Activated B cell treated with CpG ODN at 0.5 μM for 24 hours (primary cell): ENCODE measurements at regions not wholly inside any gene's neighbourhood (a gene's known extent, or its start where the extent isn't known, plus 50 kb on each side); places are given as distances from the start of the nearest gene placed in this dataset.

Source experiments
- ATAC-seq: fragments of 200-7000 bp; cut with Tn5 transposase; one replicate; pipeline ENCODE4 v1.10.0; 2021; ENCODE audit warnings: low read depth, mild to moderate bottlenecking, moderate library complexity
- CTCF ChIA-PET: fragments of 350-600 bp; sonication (Branson Sonifier 250); formaldehyde crosslinking; loops from one replicate; lab custom pipeline; 2021; ENCODE audit warnings: antibody characterized with exemption; lab: Charles Lee
- POLR2A ChIA-PET: fragments of 350-600 bp; sonication (Branson Sonifier 250); formaldehyde crosslinking; loops from one replicate; lab custom pipeline; 2021; ENCODE audit warnings: antibody characterized with exemption; lab: Charles Lee
- DNase-seq: peaks from one replicate; pipeline ENCODE4 v3.0.0; 2022
- H3K27ac Mint-ChIP-seq: one replicate; pipeline ENCODE4 v1.8.0; 2020; ENCODE audit warnings: mixed read lengths
- H3K27me3 Mint-ChIP-seq: one replicate; pipeline ENCODE4 v1.8.0; 2021; ENCODE audit warnings: mixed read lengths
- H3K36me3 Mint-ChIP-seq: one replicate; pipeline ENCODE4 v1.8.0; 2021; ENCODE audit warnings: low read depth, mixed read lengths
- H3K4me1 Mint-ChIP-seq: one replicate; pipeline ENCODE4 v1.8.0; 2021; ENCODE audit warnings: mixed read lengths
- H3K4me3 Mint-ChIP-seq: one replicate; pipeline ENCODE4 v1.8.0; 2020; ENCODE audit warnings: mild to moderate bottlenecking, mixed read lengths
- H3K9me3 Mint-ChIP-seq: one replicate; pipeline ENCODE4 v1.8.0; 2020; ENCODE audit warnings: mixed read lengths
- intact Hi-C: fragments of 100-400 bp; cut with micrococcal nuclease; formaldehyde crosslinking; loops from one replicate; pipeline ENCODE4 v1.15.1; 2024
- TF ChIP-seq, protein P1 (sequence below): fragments of 200-600 bp; IDR thresholded peaks from one replicate; pipeline ENCODE4 v1.8.0; 2022; ENCODE audit warnings: antibody characterized with exemption, mild to moderate bottlenecking

DNA sequence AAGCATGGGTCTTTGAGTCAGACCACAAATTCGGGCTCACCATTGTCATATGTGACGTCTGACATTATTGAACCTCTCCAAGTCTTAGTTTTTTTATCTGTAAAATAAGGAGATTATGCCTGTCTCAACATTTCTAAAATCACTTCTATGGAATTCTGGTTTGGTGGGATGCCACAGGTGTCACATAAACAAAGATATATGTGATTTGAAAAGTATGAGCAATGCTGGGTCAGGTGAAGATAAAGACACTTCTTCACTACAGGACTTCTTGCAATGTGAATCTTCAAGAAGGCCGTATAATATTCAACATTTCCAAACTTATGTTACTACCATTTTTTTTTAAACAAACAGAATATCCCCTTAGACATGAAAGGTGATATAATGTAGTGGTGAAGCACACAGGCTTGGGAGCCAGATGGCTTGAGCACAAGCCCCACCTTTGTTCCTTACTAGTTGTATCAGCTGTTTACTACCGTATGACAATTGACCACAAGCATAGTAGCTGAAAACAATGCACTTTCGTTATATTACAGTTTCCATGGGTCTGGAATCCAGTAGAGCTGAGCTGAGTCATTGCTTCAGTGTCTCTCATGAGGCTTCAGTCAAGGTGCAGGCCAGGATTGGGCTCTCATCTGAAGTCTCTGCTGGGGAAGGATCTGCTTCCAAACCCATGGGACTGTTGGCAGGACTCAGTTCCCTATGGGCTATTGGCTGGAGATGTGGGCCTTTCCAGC is 87.7 kb downstream of the UTP18 start:
- Mint-ChIP-seq H3K27ac (no peak overlapping the region), H3K9me3 (no peaks in the 10 kb centered on the region), H3K4me1 (no peaks in the 10 kb centered on the region), H3K27me3 (peaks cover 17% of the 10 kb centered on the region), H3K36me3 (no peaks in the 10 kb centered on the region), H3K4me3 (no peak overlapping the region)
- ATAC-seq: no peak
- TF ChIP-seq, protein P1, sequence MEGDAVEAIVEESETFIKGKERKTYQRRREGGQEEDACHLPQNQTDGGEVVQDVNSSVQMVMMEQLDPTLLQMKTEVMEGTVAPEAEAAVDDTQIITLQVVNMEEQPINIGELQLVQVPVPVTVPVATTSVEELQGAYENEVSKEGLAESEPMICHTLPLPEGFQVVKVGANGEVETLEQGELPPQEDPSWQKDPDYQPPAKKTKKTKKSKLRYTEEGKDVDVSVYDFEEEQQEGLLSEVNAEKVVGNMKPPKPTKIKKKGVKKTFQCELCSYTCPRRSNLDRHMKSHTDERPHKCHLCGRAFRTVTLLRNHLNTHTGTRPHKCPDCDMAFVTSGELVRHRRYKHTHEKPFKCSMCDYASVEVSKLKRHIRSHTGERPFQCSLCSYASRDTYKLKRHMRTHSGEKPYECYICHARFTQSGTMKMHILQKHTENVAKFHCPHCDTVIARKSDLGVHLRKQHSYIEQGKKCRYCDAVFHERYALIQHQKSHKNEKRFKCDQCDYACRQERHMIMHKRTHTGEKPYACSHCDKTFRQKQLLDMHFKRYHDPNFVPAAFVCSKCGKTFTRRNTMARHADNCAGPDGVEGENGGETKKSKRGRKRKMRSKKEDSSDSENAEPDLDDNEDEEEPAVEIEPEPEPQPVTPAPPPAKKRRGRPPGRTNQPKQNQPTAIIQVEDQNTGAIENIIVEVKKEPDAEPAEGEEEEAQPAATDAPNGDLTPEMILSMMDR: no peak
- intact Hi-C loops: no loop called here
- CTCF ChIA-PET: no interaction called here
- POLR2A ChIA-PET: no interaction called here
- no peak for DNase-seq

DNA sequence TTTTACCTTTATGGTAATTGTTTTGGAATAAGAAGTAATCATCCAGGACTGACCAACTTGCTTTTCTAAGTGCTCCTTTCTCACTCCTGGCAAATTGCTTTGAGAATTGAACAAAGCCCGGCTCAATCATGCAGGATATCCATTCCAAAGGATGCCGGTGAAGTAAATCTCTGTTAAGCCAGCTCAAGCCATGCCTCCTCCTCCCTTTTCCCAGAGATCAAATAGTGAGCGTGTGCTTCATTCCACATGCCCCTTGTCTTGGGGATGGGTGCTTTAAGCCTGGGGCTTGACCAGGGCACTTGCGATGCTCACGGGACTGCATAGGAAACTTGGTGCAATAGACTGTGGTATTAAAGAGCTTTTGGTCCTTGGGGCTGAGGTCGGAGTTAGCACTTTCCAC is 90.7 kb downstream of the UTP18 start:
- no peaks in the 10 kb centered on the region for H3K36me3 Mint-ChIP-seq
- H3K4me3 Mint-ChIP-seq: no peak overlapping the region
- H3K9me3 Mint-ChIP-seq: no peaks in the 10 kb centered on the region
- ChIA-PET CTCF (no interaction called here), POLR2A (no interaction called here)
- DNase-seq (no peak), ATAC-seq (no peak)
- H3K27ac Mint-ChIP-seq: no peak overlapping the region
- peaks cover 22% of the 10 kb centered on the region for H3K27me3 Mint-ChIP-seq
- H3K4me1 Mint-ChIP-seq: no peaks in the 10 kb centered on the region
- TF ChIP-seq, protein P1: no peak
- intact Hi-C loops: no loop called here

DNA sequence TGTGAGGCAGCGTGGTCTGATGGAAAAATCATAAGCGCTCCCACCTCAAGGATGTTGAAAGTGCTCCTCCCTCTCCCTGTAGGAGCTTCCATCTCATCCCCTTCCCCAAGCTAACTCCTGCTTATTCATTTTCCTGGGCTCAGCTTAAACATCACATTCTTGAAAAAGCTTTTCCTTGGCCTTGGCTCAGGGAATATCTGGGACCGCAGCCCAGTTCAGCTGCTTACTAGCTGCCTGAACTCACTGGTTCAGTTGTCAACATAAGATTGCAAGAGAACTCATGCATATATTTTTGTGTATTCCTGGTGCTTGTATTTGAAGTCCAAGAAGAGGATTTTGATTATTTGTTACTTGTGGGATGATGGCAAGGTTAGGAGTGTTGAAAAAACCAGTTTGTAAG is 91.5 kb downstream of the UTP18 start:
- intact Hi-C loops: no loop called here
- ATAC-seq (no peak), DNase-seq (no peak)
- Mint-ChIP-seq H3K27ac (no peak overlapping the region), H3K27me3 (peaks cover 22% of the 10 kb centered on the region), H3K4me1 (no peaks in the 10 kb centered on the region), H3K4me3 (no peak overlapping the region), H3K36me3 (no peaks in the 10 kb centered on the region), H3K9me3 (no peaks in the 10 kb centered on the region)
- POLR2A ChIA-PET: no interaction called here
- CTCF ChIA-PET: no interaction called here
- TF ChIP-seq, protein P1: no peak

DNA sequence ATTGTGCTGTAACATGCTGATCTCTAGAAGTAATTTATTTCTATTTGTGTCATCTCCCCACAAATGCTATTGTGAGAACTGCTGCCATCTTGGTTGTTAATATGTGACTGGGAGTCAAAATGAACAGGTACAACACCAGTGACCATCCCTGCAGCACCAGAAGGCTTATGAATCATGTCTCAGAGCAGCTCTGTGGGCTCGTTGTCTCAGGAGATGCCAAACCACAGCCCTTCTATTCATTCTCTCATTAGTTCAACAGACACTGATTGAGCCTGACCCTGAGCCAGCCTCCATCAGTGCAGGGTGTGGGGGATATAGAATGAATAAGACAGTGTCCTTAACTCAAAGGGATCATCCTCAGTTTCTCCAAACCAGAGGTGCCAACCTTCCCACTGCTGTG is 92.5 kb downstream of the UTP18 start:
- POLR2A ChIA-PET: no interaction called here
- Mint-ChIP-seq H3K27ac (no peak overlapping the region), H3K4me1 (no peaks in the 10 kb centered on the region), H3K36me3 (no peaks in the 10 kb centered on the region), H3K9me3 (no peaks in the 10 kb centered on the region), H3K27me3 (peaks cover 22% of the 10 kb centered on the region), H3K4me3 (no peak overlapping the region)
- intact Hi-C loops: no loop called here
- CTCF ChIA-PET: no interaction called here
- ATAC-seq (no peak), DNase-seq (no peak)
- TF ChIP-seq, protein P1: no peak

DNA sequence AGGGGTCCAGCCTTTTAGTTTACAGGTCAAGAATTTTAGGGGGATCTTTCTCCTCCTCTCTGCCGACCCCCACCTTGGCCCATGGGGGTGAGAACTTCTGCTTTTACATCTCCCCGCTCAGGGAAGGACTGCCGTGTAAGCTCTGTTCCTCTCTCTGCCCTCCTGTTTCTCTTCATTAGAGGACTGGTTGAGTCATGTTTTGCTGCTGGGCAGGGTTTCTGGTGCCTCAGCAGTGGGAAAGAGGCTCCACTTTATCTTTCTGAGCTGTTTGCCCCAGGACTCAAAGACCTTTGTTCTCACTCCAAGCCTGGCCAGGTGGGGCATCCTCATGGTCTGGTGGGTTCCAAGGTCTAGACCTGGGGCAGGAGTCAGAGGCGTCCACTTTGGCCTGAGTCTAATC is 93.0 kb downstream of the UTP18 start:
- ChIA-PET CTCF (no interaction called here), POLR2A (no interaction called here)
- no peaks in the 10 kb centered on the region for H3K36me3 Mint-ChIP-seq
- no peak overlapping the region for H3K27ac Mint-ChIP-seq
- H3K27me3 Mint-ChIP-seq: peaks cover 22% of the 10 kb centered on the region
- ATAC-seq: no peak
- TF ChIP-seq, protein P1: no peak
- H3K9me3 Mint-ChIP-seq: no peaks in the 10 kb centered on the region
- DNase-seq: no peak
- intact Hi-C loops: no loop called here
- no peak overlapping the region for H3K4me3 Mint-ChIP-seq
- no peaks in the 10 kb centered on the region for H3K4me1 Mint-ChIP-seq
